NT2/D1 (cell line): ENCODE measurements at regions not wholly inside any gene's neighbourhood (a gene's known extent, or its start where the extent isn't known, plus 50 kb on each side); places are given as distances from the start of the nearest gene placed in this dataset.
"Not testable (repeated sequence)": the region's sequence is repeated elsewhere in the genome, so short reads cannot be mapped to it uniquely, and the experiment has no call there.

Source experiments
- YY1 ChIP-seq: IDR thresholded peaks from 2 replicates; pipeline ENCODE4 v1.6.1; 2011; ENCODE audit not compliant: insufficient read length, insufficient read depth
- ZNF274 ChIP-seq: IDR thresholded peaks from 2 replicates; pipeline ENCODE4 v1.6.1; 2011; ENCODE audit warnings: mild to moderate bottlenecking, low read depth, low read length

- TF ChIP-seq ZNF274, YY1: not testable (repeated sequence)
Measured at GRCh38 chr6:60737315-60737714, 1548.7 kb downstream of the KHDRBS2 start.
